HG03045 (cell line): ENCODE measurements at regions not wholly inside any gene's neighbourhood (a gene's known extent, or its start where the extent isn't known, plus 50 kb on each side); places are given as distances from the start of the nearest gene placed in this dataset.

Experiments used
- ATAC-seq: cut with Tn5 transposase; IDR thresholded peaks from one replicate; pipeline ENCODE4 v1.9.1; 2021; ENCODE audit warnings: mild to moderate bottlenecking, moderate library complexity; ENCODE audit not compliant: unreplicated experiment

DNA sequence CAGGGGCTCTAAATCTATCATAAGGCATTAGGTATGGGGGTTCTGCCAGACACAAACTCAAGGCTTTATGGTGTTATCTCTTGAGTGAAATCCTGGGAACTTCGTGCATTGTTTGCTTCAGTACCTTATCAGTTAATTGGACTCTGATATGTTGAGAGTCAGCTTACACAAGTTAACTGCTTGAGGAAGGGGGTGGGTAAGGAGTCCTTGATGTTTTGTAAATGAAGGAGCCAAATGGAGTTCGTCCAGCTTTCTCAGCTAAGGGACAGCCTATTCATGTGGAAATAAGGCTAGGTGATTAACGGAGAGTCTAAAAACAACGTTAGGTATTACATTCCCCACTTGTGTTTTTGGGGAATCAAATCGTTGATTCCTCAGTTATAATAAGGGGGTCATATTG, 157.4 kb downstream of the TRIM27 start:
- no peak for ATAC-seq

DNA sequence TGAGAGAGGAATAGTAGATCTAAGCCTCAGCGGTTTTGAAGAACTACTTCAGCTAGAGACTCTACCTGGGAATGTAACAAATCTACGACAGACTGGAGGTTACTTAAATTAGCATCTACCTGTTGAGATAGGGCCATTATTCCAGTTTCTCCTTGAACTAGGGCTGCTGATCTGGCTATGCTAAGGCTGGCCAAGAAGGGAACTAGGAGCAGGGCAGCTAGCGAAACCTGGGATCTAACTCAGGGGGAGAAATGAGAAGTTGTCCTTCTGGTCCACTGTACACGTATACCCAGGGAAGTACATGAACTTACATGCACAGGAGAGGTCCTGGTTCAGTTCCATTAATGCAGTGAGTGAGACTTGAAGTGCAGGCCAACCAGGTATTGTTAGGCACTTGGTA, 156.7 kb downstream of the TRIM27 start:
- ATAC-seq: no peak

DNA sequence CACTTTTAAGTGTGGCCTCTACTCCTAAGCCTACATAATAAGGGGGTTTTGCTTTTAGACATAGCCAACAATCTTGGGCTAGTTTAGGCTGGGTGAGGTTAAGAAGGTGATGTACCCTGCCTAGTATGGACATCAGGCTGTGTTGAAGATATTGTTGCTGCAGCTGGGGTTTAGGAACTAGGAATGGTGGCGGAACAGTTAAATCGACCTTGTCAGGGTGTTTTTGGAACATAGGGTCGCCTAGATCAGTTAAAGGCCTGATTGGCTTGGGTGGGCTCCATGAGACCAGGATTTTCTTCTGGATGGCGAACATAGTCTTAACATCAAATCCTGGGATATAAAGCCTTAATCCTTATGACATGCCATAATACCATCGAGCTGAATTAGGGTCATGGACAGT, 156.1 kb downstream of the TRIM27 start:
- no peak for ATAC-seq

DNA sequence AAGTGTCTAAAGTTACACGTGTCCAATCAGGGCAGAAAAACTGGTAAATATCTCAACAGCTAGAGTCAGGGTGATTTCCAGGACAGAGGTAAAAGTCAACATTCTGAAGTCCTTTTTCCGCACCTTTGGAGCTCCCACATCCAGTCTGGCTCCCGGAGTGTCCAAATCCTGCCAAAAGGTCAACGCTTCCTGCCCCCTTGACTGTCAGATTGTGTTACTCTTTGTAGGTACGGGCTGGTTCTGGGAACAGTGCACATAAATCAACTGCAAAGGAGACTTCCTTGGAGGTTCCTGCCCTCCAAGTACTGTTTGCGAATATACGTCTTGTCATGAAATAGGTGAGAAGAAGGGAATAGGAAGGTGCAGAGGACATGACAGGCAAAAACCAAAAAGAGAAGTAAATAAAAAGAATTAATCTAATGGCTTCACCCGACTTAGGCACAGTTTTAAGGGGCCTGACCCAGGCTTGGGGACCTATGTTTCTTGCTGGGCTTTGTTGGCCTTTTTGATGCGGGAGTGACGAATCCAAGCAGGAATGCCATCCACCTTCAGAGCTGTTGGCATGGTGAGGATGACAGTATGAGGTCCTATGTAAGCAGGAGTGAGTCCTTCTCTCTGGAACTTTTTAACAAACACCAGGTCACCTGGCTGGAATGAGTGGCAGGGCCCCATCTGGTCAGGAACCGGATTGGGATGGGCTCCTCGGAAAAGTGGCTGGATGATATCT, 155.4 kb downstream of the TRIM27 start:
- no peak for ATAC-seq

DNA sequence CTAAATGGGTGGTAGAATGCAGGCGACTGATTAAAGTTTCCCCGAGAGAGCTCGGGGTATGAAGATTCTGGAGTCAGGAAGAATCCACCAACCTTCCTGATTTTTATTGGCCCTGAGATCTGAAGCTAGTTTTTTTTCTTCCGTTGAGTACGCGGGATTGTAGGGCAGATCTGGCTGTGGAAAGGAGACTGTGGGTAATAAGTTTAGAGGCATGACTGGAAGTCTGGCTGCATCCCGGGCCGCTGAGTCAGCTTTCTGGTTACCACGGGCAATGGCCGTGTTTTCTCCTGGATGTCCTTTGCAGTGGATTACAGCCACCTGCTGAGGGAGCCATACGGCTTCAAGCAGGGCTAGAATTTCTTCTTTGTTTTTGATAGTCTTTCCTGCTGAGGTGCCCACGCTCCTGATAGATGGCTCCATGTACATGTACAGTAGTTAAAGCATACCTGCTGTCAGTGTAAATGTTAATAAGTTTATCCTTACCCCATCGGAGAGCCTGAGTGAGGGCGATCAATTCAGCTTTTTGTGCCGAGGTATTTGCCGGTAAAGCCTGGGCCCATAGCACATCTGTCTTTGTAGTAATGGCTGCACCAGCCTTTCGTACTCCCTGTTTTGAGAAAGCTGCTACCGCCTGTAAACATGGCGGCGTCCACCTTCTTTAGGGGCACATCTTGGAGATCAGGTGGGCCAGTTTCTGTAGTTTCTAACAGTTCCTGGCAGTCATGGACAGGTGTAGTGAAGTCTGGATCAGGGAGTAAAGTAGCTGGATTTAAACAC, 154.0 kb downstream of the TRIM27 start:
- ATAC-seq: no peak

DNA sequence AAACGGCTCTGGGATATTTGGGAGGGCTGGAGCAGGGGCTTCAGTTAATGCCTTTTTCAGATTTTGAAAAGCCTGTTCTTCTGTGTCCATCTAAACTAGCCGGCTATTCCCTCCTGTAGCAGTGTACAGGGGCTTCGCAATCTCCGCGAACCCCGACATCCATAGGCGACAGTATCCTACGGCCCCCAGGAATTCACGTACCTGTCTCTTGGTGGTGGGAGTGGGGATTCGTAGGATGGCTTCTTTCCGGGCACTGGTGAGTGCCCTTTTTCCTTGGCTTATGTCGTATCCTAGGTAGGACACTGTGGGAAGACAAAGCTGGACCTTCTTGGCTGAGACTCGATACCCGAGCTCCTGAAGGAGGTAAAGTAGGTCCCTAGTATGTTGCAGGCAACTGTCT, 153.1 kb downstream of the TRIM27 start:
- no peak for ATAC-seq

DNA sequence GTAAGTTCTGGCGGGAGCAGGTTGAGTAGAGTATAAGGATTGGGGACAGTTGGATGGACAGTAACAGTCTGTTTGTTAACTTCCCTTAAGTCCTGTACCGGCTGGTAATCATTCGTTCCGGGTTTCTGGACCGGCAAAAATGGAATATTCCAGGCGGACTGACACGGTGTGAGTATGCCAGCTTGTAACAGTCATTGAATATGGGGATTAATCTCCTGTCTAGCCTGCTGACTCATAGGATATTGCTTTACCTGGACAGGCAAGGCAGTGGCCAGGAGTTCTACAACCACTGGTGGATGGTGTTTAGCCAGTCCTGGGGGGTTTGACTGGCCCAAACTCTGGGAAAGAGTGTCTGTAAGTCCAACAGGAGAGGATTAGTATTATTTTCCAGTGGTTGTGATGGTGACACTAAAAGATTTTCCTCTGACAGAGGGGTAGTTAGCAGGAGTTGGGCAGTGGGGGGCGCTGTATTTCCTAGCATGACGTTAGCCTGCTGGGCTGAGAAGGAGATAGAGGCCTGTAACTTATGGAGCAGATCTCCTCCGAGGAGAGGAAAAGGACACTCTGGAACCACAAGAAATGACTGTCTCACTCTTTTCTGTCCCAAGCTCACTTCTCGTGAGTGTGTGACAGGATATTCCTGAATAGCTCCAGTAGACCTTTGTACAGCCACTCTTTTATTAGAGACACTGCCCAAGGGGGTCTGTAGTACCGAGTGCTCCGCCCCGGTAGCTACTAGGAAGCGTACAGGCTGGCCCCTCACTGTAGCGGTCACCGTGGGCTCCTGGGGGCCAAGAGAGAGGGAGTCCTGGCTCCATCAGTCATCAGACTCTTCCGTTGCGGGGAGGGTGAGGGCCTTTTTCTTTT, 152.2 kb downstream of the TRIM27 start:
- ATAC-seq: no peak

DNA sequence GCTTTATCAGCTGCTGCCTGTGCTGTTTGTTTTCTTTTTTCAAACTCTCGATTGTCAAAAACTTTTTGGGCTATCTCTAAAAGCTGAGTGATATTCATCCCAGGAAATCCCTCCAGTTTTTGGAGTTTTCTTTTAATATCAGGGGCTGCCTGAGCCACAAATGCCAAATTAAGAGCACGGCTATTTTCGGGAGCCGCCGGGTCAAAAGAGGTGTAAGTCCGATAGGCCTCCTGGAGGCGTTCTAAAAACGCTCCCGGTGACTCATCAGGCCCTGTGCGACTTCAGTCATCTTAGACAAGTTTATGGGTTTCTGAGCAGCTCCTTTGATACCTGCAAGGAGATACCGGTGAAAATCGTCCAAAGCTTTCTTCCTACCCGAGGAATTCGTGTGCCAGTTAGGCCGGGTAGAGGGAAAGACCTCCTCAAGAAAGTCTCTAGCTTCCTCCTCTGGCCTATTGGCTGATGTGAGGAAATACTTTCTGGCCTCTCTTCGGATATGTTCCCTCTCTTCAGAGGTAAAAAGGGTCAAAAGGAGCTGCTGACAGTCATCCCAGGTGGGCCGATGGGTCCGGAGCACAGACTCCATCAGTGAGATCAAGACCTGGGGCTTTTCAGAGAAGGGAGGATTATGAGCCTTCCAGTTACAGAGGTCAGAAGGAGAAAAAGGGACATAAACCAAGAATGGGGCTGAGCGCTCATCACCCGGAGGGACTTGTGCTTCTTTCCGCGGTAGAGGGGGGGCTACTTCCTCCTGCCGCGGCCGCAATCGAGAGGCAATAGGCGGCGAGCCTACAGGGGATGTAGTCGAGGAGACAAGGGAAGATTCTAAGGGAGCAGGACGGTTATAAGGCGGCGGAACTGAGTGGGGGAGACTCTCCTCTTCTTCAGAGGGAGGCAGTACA, 151.1 kb downstream of the TRIM27 start:
- no peak for ATAC-seq

DNA sequence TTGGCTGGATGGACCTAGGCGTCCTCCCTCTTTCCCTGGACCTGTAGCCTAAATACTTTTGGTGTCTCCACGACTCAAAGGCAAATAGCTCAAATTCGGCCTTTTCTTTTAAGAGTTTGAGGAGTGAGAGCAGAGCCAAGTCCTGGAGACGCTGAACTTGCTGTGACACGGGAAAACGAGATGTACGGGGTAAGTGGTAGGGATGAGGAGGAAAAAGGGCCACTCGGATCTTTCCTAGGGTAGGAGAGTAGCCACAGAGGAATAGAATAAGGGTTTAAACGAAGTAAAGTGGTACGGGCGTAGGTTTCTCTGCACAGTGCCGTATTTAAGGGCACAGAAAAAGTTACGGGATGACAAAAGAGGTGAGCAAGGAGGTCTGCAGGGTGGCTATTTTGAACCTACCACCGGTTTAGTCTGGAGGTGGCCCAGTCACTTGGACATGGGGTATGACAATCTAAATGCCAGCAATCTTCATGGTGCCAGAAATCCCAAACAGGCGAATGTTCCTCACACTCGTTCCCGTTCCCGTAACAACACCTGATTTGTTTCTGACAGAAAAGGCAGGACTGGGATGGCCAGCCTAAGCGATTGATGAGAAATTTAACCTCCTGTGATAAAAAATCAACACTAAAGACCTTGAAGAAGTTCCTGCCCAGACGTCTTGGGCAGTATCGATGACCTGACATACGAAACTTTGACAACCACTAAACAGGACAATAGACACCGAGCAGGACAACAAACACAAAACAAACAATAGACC, 149.3 kb downstream of the TRIM27 start:
- ATAC-seq: no peak

DNA sequence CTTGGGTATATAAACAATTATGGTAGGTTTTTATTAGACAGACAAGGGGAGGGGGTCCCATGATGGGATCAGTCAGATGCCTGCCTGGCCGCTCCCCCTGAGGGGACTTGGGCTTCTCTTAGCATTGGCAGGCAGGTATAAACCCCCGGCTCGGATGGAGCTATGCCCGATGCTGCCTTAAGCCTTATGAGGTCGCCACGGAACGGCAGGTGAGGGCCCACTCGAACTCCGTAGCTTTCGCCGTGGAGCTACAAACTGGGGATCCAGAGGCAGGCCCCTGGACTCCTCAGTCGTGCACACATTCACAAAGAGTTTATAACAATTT, 148.8 kb downstream of the TRIM27 start:
- no peak for ATAC-seq

DNA sequence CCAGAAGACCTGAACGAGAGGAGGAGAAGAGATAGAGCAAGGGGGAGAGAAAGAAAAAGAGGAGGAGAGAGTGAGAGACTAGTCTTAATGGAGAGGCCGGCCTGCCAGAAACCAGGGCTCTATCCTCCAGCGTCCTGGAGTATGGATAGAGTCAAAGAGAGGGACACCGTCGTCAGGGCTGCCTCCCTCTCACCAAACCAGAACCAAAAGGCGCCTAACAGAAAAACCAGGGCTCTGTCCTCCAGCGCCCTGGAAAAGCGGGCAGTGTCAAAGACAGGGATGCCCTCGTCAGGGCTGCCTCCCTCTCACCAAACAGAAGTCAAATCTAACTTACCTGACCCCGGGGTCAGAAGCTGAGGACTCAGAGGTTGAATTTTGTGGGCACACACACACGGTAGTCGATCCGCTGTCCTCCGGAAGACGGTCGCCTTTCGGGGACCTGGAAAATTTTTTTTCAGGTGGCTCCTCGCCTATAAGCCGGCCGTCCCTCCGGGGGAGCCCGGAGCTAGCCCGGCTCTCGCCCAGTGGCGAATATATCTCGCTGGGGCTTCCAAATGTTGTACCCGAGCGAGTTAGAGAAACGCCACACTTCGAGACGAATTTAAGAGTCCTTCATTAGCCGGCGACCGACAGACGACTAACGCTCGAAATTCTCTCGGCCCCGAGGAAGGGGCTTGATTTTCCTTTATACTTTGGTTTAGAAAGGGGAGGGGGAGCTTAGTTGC, 148.2 kb downstream of the TRIM27 start:
- no peak for ATAC-seq

DNA sequence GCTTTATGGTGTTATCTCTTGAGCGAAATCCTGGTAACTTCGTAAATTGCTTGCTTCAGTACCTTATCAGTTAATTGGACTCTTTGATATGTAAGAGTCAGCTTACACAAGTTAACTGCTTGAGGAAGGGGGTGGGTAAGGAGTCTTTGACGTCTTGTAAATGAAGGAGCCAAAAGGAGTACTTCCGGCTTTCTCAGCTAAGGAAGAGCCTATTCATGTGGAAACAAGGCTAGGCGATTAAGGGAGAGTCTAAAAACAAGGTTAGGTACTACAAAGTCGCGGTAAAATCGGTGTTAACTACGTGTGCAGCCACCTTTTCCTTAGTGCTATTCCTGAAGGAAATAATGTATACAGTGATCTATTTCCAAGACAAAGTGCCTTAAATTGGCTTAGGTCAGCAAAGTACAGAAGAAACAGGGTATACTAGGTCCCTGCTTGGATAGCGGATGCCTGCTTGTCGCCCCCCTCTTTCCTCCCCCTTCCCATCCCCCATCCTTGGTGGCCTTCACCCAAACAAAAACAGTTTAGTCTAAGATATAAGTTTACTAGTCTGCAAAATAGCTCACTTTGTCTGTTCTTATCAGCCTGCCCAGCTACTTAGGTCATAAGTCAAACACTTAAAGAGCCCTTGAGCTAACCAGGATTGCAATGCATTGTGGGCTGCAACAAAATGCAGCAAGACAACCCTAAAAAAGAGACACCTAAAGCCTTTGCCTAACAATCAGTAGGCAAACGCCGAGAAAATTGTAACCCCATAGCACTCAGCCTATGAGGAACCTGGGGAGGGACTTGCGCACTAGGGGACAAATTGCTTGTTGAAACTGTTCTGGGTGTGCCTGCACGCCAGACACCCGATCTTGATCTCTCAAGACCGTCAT, 147.3 kb downstream of the TRIM27 start:
- no peak for ATAC-seq

DNA sequence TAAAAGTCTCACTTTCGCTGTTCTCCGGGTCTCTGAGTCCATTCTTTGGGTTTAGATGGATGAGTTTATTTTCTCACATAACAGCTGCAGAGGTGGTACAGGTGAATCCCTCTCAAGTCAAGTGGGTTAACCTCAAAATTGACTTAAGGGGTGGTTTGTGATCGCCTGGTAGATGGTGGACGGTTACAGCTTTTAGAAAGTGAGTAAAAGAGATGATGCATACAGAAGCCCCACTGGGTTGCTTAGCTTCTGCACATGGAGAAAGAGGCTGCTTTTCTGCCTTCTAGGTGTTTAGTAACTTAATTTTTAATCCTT, 146.7 kb downstream of the TRIM27 start:
- ATAC-seq: no peak

DNA sequence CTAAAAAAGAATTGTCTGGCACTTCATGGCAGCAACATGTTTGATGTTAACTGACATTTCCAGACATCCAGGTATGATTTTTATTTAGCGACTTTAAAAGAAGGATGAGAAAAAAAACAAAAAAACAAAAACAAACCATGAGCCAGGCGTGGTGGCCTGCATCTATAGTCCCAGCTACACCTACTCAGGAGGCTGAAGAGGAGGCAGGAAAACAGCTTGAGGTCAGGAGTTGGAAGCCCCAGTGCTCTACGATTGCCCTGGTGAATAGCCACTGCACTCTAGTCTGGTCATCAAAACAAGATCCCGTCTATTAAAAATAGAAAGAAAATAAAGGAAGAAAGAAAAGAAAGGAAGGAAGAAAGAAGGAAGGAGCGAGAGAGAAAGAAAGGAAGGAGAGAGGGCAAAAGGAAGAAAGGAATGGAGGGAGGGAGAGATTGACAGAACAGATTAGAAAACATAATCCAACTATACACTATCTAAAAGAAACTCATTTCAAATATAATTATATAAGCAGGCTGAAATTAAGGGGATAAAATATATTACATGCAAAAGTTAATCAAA, 141.6 kb downstream of the TRIM27 start:
- no peak for ATAC-seq

DNA sequence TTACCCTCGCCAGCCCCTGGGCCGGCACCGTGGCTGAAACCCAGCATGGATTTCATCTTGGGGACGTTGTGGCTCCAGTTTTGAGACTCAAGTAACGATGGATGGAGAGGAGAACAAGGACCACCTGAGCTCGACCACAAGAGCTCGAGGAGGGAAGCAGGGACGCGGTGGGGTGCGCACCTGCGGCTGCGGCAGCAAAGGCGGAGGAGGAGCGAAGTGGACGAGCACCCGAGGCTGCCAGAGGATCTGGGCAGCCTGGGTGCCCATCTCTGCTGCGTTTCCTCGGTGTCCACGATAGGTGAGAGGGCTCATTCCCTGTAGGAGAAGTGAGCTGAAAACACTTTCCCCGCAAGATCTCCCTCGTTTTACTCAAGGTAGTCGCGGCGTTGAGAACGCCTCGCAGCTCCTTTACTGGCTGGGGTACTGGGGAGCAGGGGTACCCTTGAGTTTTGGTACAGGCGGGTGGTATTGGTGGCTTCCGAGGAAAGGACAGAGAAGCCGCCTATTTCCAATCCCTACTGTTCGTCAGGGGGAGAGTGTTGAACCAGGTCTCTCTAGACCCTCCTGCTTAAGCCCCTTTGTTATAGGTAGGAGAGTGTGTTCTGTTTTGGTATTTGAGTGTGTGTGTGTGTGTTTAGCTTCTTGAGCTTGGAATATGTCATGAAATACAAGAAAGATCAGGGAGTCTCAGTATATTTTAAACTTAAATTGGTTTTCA, 137.7 kb downstream of the TRIM27 start:
- no peak for ATAC-seq

DNA sequence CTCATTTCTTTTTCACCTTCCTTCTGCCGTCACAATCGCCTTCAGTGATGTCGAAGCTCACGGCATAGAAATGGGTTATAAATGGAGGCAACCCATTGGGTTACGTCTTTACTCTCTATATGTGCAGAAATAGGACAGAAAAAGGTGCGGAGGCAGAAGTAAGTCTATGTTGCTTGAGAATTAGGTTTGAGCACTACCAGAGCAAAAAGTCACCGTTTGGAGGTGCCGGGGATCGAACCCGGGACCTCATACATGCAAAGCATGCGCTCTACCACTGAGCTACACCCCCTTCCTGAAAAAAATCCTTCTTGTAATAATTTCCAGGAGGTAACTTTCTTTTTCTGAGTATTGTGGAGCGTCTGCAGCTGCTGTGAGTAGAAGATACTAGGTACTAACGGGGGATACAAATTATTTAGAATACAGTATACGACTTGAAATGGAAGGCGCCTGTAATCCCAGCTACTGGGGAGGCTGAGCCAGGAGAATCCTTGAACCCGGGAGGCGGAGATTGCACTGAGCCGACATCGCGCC, 134.2 kb downstream of the TRIM27 start:
- no peak for ATAC-seq

DNA sequence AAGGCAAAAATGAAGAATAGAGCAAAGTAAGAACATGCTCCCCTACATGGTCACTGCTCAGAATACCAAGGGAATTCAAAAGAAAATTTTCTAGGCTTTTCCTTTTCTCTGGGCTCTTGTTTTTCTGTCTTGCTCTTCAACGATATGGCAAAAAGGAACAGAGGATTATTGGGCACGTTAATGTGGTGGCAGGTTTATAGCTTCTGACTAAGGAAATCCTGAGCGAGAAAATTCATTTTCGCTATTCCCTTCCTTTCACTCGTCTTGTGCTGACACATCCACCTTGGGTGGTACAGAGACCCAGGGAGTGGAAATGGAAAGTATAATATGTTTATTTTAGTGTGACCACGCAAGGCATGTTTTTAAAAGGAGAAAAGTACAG, 132.8 kb downstream of the TRIM27 start:
- ATAC-seq: no peak
